ENCODE measurements at regions not wholly inside any gene's neighbourhood (a gene's known extent, or its start where the extent isn't known, plus 50 kb on each side); places are given as distances from the start of the nearest gene placed in this dataset.

- no peak for TF ChIP-seq CTCF (IDR thresholded peaks at IDR 0.05)
- no peak for TF ChIP-seq EP300 (IDR thresholded peaks at IDR 0.05; ENCODE audit: low read depth)
- TF ChIP-seq POLR2AphosphoS5 (IDR thresholded peaks at IDR 0.05): no peak
- no peak for TF ChIP-seq POLR2A (IDR thresholded peaks at IDR 0.05)
These were observed 98.8 kb upstream of the EFNA5 start for GRCh38 chr5:107769519-107769918.
